ENCODE measurements at regions not wholly inside any gene's neighbourhood (a gene's known extent, or its start where the extent isn't known, plus 50 kb on each side); places are given as distances from the start of the nearest gene placed in this dataset.
"Not testable (repeated sequence)": the region's sequence is repeated elsewhere in the genome, so short reads cannot be mapped to it uniquely, and the experiment has no call there.

GRCh38 chr15:62270216-62270921 lies 105.3 kb upstream of the C2CD4B start:
- no peak for DNase-seq (ENCODE audit: low read depth in 3 of 3)

GRCh38 chr15:62272290-62272689 lies 107.2 kb upstream of the C2CD4B start:
- no peak for DNase-seq (ENCODE audit: low read depth in 3 of 3)

DNA sequence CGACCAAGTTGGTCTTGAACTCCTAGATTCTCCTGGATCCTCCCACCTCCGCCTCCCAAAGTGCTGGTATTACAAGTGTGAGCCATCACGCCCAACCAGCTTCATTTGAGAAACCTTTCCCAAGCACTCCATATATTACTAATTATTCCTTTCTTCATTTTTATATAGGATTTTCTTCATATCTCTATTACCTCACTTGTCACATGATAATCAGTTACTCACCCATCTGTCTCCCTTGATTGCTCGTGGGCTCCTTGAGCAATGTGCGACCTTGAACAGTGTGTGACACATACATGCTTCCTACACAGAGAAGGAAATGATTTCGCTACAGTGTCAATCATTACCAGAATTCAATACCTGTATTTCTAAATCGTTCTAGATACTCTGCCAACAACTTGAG lies 110.7 kb upstream of the C2CD4B start:
- no peak for DNase-seq (ENCODE audit: low read depth in 3 of 3)

DNA sequence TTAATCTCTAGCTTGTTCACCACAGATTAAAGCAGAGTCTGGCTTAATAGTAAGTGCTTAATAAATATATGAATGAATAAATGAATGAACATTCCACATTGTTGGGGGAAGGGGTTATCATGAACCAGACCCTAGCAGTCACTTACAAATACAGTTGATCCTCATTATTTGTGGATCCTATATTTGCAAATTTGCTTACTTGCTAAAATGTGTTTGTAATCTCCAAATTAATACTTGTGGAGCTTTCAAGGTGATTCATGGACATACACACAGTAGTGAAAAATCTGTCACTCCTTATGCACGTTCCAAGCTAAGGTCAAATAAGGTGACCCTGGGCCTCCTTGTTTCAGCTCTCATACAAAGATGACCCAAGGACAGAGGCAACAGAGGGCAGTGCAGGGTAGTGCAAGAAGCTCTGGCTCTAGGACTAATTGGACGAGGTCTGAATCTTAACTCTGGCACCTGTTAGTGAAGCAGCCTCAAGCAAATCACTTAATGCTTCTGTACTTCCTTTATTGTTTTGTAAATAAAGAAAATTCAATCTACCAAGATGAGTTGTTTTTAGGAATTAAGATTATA lies 112.8 kb upstream of the C2CD4B start:
- DNase-seq (ENCODE audit: low read depth in 3 of 3): no peak

- DNase-seq (ENCODE audit: low read depth in 3 of 3): no peak
These were observed 113.4 kb upstream of the C2CD4B start for GRCh38 chr15:62278534-62278933.

DNA sequence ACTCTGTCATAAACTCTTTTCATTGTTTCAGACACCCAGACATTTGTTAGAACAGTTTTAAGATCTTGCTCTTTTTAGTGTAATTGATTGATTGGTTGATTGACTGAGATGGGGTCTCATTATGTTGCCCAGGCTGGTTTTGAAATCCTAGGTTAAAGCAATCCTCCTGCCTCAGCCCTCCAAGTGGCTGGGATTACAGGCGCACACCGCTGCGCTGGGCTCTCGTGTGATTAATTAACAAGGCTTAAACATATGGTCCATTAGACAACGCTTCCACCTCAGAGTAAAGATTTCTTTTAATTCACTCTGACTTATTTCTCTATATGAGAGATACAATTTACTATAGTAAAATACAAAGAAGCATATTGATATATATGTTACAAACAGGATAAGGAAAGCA lies 114.0 kb upstream of the C2CD4B start:
- DNase-seq (ENCODE audit: low read depth in 3 of 3): no peak

DNA sequence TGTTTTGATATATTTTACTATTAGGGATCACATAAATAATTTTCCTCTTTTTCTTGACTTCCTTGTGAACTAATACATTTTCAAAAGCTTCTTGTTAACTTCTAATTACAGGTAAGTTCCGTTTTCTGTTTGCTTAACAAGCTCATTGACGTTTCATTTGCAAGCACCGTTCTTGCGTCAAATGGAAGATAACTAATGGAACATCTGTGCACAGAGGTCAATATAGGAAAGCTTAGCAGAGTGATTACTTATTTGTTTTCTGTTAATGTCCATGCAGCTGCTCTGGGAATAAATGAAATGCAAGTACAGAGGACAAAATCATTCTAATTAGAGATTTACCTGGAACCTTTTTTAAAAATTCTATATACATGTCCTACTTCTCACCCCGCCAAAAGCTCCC lies 115.5 kb upstream of the C2CD4B start:
- no peak for DNase-seq (ENCODE audit: low read depth in 3 of 3)

- DNase-seq (ENCODE audit: low read depth in 3 of 3): not testable (repeated sequence)
These were observed 116.7 kb upstream of the C2CD4B start for GRCh38 chr15:62281801-62282200.

- no peak for DNase-seq (ENCODE audit: low read depth in 3 of 3)
These were observed 122.2 kb upstream of the C2CD4B start for GRCh38 chr15:62287066-62287857.

DNA sequence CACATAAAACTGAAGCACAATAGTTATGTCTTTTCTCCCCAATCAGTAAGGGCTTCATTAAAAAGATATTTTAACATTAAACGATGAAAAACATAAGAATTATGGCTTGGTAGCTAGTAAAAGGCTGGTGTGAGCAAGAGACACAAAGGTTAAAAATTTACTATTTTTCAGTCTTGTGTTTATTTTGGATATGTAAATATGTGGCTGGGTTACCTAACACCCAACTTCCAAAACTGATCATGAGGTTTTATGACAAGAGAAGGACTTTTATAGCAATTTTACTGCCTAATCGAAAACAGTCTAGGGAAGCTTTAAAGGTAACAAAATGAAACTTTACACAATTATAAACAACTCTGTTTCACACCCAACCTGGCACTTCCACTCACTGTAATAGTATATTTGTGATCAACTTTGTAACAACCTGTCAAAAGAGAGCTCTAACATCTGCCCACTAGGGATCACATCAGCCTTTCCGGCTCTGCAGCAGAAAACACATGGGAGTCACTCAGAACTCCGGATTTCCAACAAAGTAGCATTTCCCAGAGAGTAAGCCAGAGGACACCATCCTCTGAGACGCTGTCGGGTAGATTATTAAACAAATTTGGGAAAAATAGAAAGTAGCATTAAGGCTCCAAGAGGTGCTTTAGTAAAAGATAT lies 123.4 kb upstream of the C2CD4B start:
- DNase-seq (ENCODE audit: low read depth in 3 of 3): no peak

- DNase-seq (ENCODE audit: low read depth in 3 of 3): no peak
These were observed 126.2 kb upstream of the C2CD4B start for GRCh38 chr15:62291262-62291661.

DNA sequence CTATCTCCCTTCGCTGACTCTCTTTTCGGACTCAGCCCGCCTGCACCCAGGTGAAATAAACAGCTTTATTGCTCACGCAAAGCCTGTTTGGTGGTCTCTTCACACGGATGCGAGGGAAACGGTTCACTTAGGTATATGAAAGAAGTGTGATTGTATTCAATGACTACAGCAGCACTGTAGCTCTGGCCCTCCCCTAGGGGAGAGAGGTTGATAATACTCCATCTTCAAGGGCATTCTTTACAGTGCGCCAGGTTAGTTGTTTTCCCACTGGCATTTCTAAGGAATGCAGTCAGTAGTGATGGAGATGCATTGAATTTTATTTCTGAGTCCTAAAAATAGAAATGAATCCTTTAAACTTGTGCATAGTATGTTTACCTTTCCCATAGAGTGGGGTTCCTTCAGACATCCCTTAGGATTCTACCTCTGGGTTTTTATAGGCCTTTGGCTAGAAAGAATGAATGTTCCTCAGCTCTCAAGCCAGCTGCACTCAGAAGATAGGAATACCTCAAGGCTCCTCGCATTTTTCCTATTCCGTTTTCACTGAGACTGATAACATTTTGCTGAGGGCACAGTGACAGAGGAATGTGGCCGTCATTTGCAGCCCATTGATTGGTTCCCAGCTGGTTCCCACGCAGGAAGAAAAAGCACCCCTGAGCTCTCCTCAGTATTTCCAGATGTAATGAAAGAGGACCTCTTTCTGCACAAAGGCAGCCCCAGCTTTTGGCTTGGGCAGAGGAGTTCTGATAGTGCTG lies 131.8 kb upstream of the C2CD4B start:
- DNase-seq (ENCODE audit: low read depth in 3 of 3): no peak

- no peak for DNase-seq (ENCODE audit: low read depth in 3 of 3)
These were observed 132.4 kb upstream of the C2CD4B start for GRCh38 chr15:62297522-62297921.

DNA sequence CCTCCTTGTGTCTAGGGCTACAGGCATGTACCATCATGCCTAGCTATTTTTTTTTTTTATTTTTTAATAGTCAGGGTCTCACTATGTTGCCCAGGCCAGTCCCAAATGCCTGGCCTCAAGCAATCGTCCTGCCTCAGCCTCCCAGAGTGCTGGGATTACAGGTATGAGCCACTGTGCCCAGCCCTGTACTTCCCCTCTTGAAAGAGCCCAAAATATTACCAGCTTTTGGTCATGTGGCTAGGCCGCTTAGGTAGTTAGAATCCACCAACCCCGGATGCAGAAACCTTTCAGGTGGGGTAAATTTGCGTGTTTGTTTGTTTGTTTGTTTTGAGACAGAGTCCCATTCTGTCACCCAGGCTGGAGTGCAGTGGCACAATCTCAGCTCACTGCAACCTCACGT lies 132.8 kb upstream of the C2CD4B start:
- no peak for DNase-seq (ENCODE audit: low read depth in 3 of 3)

DNA sequence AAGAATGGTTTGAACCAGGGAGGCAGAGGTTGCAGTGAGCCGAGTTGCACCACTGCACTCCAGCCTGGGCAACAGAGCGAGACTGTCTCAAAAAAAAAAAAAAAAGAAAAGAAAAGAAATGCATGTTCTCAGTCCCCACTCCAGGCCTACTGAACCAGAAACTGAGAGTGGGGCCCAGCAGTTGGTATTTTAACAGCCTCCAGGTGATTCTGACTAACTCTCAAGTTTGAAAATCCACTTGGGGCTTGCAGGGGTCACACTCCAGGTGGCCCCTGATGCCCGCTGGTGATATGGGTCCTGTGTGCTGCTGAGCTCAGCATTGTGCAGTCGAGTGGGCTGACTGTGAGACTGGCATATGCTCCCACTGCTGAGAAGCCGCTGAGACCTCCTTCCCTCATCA lies 133.7 kb upstream of the C2CD4B start:
- no peak for DNase-seq (ENCODE audit: low read depth in 3 of 3)

DNA sequence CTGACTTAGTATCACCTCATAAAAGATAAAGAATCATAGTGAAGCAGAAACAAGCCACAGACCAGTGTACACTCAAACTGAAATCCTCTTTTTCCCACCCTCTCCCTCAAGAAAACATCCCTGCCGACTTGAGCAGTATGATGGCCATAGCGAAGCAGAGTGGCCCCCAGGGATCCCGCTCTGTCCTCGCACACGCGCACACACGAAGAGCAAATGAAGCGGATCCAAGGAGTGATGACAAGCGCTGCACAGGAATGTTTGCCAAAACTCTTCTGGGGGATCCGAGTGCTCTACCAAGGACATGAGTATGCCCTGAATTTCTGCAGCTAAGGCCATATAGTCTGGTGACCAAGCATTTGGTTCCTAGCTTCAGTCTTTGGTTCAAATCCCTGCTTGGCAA lies 134.5 kb upstream of the C2CD4B start:
- DNase-seq (ENCODE audit: low read depth in 3 of 3): no peak

DNA sequence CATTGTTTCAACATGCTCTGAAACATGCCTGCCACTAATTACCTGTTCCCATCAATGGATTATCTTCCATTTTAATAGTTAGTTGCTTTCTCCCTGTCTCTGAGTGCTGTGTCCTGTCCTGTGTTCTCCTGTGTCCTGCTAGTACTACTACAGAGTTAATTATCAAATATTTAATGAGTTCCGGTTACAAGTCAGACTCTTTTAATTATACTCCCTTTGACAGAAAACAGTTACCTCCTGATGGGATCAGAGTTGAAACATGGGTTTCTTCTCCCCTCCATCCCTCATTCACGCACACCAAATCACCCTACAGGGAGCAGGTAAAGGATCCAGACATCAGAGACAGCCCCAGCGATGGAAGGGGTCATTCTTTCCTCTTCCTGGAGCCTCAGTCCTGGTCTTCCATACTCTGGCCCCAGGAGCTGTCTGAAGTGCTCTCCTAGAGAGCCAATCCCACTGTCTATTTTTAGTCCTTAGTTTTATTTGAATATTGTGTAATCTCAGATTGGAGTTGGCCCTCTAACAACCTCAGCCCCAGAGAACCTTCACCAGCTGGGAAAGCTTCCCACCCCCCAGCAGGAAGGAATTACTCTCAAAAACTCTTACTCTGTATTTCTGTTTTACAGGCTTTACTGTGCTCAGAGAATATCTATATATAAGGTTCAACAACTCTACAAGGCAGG lies 137.0 kb upstream of the C2CD4B start:
- no peak for DNase-seq (ENCODE audit: low read depth in 3 of 3)

DNA sequence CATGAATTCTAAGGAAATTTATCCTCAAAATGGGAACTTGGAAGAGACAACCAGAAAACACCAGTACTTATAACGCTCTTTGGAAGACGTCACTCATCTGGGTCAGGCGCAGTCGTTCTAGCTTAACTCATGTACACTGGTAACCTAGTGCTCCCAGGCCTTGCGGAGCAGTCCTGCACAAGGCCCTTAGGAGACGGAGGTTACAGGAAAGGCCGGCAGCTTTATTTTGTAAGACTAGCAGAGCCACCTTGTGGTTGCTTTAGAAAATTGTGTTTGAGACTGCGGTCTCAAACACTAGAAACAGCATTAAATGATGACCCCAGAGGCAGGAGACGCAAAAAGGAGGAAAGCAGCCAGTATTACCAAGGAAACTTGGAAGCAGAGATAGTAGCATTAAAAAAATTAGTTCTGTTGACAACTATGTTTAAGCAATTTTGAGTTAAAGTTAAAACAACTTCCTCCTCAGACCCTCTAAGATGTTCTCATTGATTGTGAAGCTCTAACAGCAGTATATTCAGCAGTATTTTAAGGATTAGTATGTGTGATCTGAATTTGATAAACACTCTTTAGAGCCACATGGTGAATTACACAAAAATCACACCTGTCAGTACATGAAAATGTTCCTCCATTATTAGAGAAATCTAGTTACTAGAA lies 141.9 kb upstream of the C2CD4B start:
- DNase-seq (ENCODE audit: low read depth in 3 of 3): no peak

DNA sequence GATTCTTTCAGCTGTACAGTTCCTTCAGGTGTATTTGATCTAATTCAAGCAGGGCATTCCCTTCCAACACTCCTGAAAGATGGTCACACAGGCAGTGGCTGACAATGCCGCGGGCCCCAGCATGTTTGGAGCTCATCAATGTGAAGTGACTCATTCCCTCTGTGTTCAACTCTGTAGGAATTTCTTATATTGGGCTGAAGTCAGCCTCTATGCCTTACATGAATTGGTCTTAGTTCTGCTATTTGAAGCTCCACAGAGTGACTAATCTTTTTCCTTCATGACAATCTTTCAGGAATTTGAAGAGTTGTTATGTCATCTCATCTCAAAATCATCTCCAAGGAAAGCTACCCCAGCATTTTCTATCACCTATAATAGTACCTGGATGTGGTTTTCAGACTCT lies 142.5 kb upstream of the C2CD4B start:
- no peak for DNase-seq (ENCODE audit: low read depth in 3 of 3)

DNA sequence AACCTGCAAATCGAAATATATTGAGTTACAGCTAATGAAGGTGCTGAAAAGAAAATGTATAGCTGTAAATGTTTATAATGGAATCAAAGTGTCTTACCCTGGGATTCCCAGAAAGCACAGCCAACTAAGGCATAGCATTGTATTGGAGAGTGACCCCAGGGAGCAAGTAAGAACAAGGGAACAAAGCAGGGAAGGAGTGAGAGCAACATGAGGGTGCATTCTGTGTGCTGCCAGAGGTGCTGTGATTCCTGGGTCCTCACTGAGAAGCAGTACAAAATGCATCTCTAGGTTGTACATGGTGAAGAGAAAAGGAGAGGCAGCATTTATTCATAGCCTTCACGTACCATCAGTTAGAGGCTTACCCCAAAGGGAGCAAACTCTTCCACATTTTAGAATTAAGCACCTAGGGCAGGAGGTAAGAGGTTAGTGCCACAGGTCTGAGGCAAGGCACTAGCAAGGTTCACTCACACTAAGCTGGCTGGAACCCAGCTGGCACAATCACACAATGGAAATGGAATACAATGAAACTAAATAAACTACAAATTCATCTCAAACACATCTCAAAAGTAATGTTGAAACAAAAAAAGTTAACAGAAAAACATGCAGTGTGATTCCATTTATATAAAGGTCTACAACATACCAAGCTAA lies 151.5 kb upstream of the C2CD4B start:
- DNase-seq (ENCODE audit: low read depth in 3 of 3): no peak

All from stimulated activated CD4-positive, alpha-beta T cell treated with anti-CD3 and anti-CD28 coated beads, TNF-alpha, amount 100 ng/mL, for 24 hours (primary cell).